ENCODE measurements at regions not wholly inside any gene's neighbourhood (a gene's known extent, or its start where the extent isn't known, plus 50 kb on each side); places are given as distances from the start of the nearest gene placed in this dataset.

GRCh38 chr6:62819640-62820039 lies 391.6 kb upstream of the FKBP1C start:
- TF ChIP-seq CTCF (IDR thresholded peaks at IDR 0.05; ENCODE audit: insufficient read depth, low read length, poor library complexity, severe bottlenecking) = no peak
- no peak overlapping the region for H3K4me3 ChIP-seq (replicated peaks; ENCODE audit: low read depth, low read length)
- no peaks in the 10 kb centered on the region for H3K36me3 ChIP-seq (ENCODE audit: control insufficient read depth, insufficient read depth, low read length)
- H3K27me3 ChIP-seq (replicated peaks; ENCODE audit: control insufficient read depth, insufficient read depth, low read length) = no peaks in the 10 kb centered on the region
- DNase-seq (ENCODE audit: extremely low read depth, insufficient read length) = no peak

- DNase-seq (ENCODE audit: extremely low read depth, insufficient read length) = no peak
- Histone ChIP-seq H3K36me3 (ENCODE audit: control insufficient read depth, insufficient read depth, low read length) (no peaks in the 10 kb centered on the region), H3K4me3 (replicated peaks; ENCODE audit: low read depth, low read length) (no peak overlapping the region), H3K27me3 (replicated peaks; ENCODE audit: control insufficient read depth, insufficient read depth, low read length) (no peaks in the 10 kb centered on the region)
- TF ChIP-seq CTCF (IDR thresholded peaks at IDR 0.05; ENCODE audit: insufficient read depth, low read length, poor library complexity, severe bottlenecking) = no peak
These were observed 402.5 kb upstream of the FKBP1C start for GRCh38 chr6:62808565-62809293.

GRCh38 chr6:62805431-62805830 lies 405.8 kb upstream of the FKBP1C start:
- no peaks in the 10 kb centered on the region for H3K27me3 ChIP-seq (replicated peaks; ENCODE audit: control insufficient read depth, insufficient read depth, low read length)
- no peak overlapping the region for H3K4me3 ChIP-seq (replicated peaks; ENCODE audit: low read depth, low read length)
- no peak for DNase-seq (ENCODE audit: extremely low read depth, insufficient read length)
- H3K36me3 ChIP-seq (ENCODE audit: control insufficient read depth, insufficient read depth, low read length) = no peaks in the 10 kb centered on the region
- no peak for TF ChIP-seq CTCF (IDR thresholded peaks at IDR 0.05; ENCODE audit: insufficient read depth, low read length, poor library complexity, severe bottlenecking)

GRCh38 chr6:62803094-62803493 lies 408.2 kb upstream of the FKBP1C start:
- no peak for DNase-seq (ENCODE audit: extremely low read depth, insufficient read length)
- no peak for TF ChIP-seq CTCF (IDR thresholded peaks at IDR 0.05; ENCODE audit: insufficient read depth, low read length, poor library complexity, severe bottlenecking)
- no peaks in the 10 kb centered on the region for H3K36me3 ChIP-seq (ENCODE audit: control insufficient read depth, insufficient read depth, low read length)

GRCh38 chr6:62797190-62797589 lies 414.1 kb upstream of the FKBP1C start:
- no peak for TF ChIP-seq CTCF (IDR thresholded peaks at IDR 0.05; ENCODE audit: insufficient read depth, low read length, poor library complexity, severe bottlenecking)
- DNase-seq (ENCODE audit: extremely low read depth, insufficient read length) = no peak
- no peak overlapping the region for H3K4me3 ChIP-seq (replicated peaks; ENCODE audit: low read depth, low read length)
- no peaks in the 10 kb centered on the region for H3K27me3 ChIP-seq (replicated peaks; ENCODE audit: control insufficient read depth, insufficient read depth, low read length)
- H3K36me3 ChIP-seq (ENCODE audit: control insufficient read depth, insufficient read depth, low read length) = no peaks in the 10 kb centered on the region

More at GRCh38 chr6:62803094-62803493, 408.2 kb upstream of the FKBP1C start:
- no peaks in the 10 kb centered on the region for H3K27me3 ChIP-seq (replicated peaks; ENCODE audit: control insufficient read depth, insufficient read depth, low read length)
- H3K4me3 ChIP-seq (replicated peaks; ENCODE audit: low read depth, low read length) = no peak overlapping the region
